SK-N-SH treated with all-trans-retinoic acid at 6 μM for 48 hours (cell line): ENCODE measurements at regions not wholly inside any gene's neighbourhood (a gene's known extent, or its start where the extent isn't known, plus 50 kb on each side); places are given as distances from the start of the nearest gene placed in this dataset.

Experiments
- ATAC-seq: fragments of 200-7000 bp; cut with Tn5 transposase; 3 replicates; pipeline ENCODE4 v1.9.1; 2020; ENCODE audit warnings: mild to moderate bottlenecking, moderate library complexity
- ARNTL ChIP-seq: fragments of 450-650 bp; formaldehyde crosslinking; IDR thresholded peaks from 2 replicates; pipeline ENCODE4 v1.5.0; 2020; ENCODE audit warnings: low read depth, mild to moderate bottlenecking, moderate library complexity, borderline replicate concordance
- BACH2 ChIP-seq: fragments of 250-450 bp; sonication (Bioruptor Pico); IDR thresholded peaks from 2 replicates; pipeline ENCODE4 v1.9.0; 2021; ENCODE audit warnings: mild to moderate bottlenecking, borderline replicate concordance
- ESRRG ChIP-seq: fragments of 250-450 bp; sonication (Bioruptor Pico); IDR thresholded peaks from 2 replicates; pipeline ENCODE4 v1.6.1; 2021; ENCODE audit warnings: mild to moderate bottlenecking
- GLIS3 ChIP-seq: fragments of 250-450 bp; sonication (Bioruptor Pico); IDR thresholded peaks from 2 replicates; pipeline ENCODE4 v1.5.0; 2020; ENCODE audit warnings: mild to moderate bottlenecking, moderate library complexity
- ISL1 ChIP-seq: fragments of 250-450 bp; sonication (Bioruptor Pico); IDR thresholded peaks from 2 replicates; pipeline ENCODE4 v2.1.2; 2022; ENCODE audit warnings: mild to moderate bottlenecking, moderate library complexity
- OSR1 ChIP-seq: fragments of 250-450 bp; sonication (Bioruptor Pico); IDR thresholded peaks from 2 replicates; pipeline ENCODE4 v1.8.0; 2022; ENCODE audit warnings: moderate library complexity, mild to moderate bottlenecking, inconsistent platforms
- PATZ1 ChIP-seq: fragments of 250-450 bp; sonication (Bioruptor Pico); IDR thresholded peaks from 2 replicates; pipeline ENCODE4 v1.8.0; 2020; ENCODE audit warnings: mild to moderate bottlenecking, moderate library complexity, borderline replicate concordance
- POU6F1 ChIP-seq: fragments of 250-450 bp; sonication (Bioruptor Pico); IDR thresholded peaks from 2 replicates; pipeline ENCODE4 v1.8.0; 2021; ENCODE audit warnings: low read depth, mild to moderate bottlenecking, moderate library complexity, borderline replicate concordance
- RARB ChIP-seq: fragments of 250-450 bp; sonication (Bioruptor Pico); IDR thresholded peaks from 2 replicates; pipeline ENCODE4 v1.8.0; 2021; ENCODE audit warnings: mild to moderate bottlenecking, moderate library complexity
- SNAI2 ChIP-seq: fragments of 250-450 bp; sonication (Bioruptor Pico); IDR thresholded peaks from 2 replicates; pipeline ENCODE4 v1.5.0; 2020; ENCODE audit warnings: mild to moderate bottlenecking, moderate library complexity
- TCF4 ChIP-seq: fragments of 250-450 bp; sonication (Bioruptor Pico); IDR thresholded peaks from 2 replicates; pipeline ENCODE4 v1.8.0; 2021; ENCODE audit warnings: mild to moderate bottlenecking, moderate library complexity, borderline replicate concordance
- TSHZ2 ChIP-seq: fragments of 250-450 bp; sonication (Bioruptor Pico); IDR thresholded peaks from 2 replicates; pipeline ENCODE4 v1.5.0; 2020; ENCODE audit warnings: mild to moderate bottlenecking, moderate library complexity
- ZFP3 ChIP-seq: fragments of 250-450 bp; sonication (Bioruptor Pico); IDR thresholded peaks from 2 replicates; pipeline ENCODE4 v1.5.0; 2020; ENCODE audit warnings: mild to moderate bottlenecking, moderate library complexity
- ZNF565 ChIP-seq: fragments of 450-650 bp; formaldehyde crosslinking; conservative IDR thresholded peaks from 2 replicates; pipeline ENCODE4 v1.5.0; 2020; ENCODE audit warnings: low read depth, mild to moderate bottlenecking, moderate library complexity
- ZNF70 ChIP-seq: fragments of 450-650 bp; formaldehyde crosslinking; IDR thresholded peaks from 2 replicates; pipeline ENCODE4 v1.5.0; 2020; ENCODE audit warnings: mild to moderate bottlenecking, moderate library complexity

GRCh38 chr16:79339863-79340262, 260.7 kb downstream of the MAF start:
- TF ChIP-seq ISL1, result peak; percentile 29; the same call in 1 of the 2 replicates
- TF ChIP-seq OSR1 (CRISPR knock-in tag), result no peak
- peak; percentile 82; the same call in 1 of the 2 replicates for TF ChIP-seq TSHZ2 (CRISPR knock-in tag)
- peak; percentile 86 for TF ChIP-seq ZNF70
- peak; percentile 79; the same call in 1 of the 2 replicates for TF ChIP-seq TCF4 (CRISPR knock-in tag)
- ATAC-seq, result no peak

GRCh38 chr16:79337906-79338305, 262.6 kb downstream of the MAF start:
- no peak for ATAC-seq

GRCh38 chr16:79336437-79337229, 263.9 kb downstream of the MAF start:
- no peak for ATAC-seq
- TF ChIP-seq TCF4 (CRISPR knock-in tag) (no peak), ISL1 (no peak), BACH2 (CRISPR knock-in tag) (no peak), ZNF70 (no peak), OSR1 (CRISPR knock-in tag) (no peak), ZFP3 (no peak), ESRRG (CRISPR knock-in tag) (no peak), ARNTL (CRISPR knock-in tag) (no peak), PATZ1 (CRISPR knock-in tag) (no peak), TSHZ2 (CRISPR knock-in tag) (no peak), POU6F1 (CRISPR knock-in tag) (no peak), GLIS3 (CRISPR knock-in tag) (no peak)

More at GRCh38 chr16:79337906-79338305, 262.6 kb downstream of the MAF start:
- no peak for TF ChIP-seq RARB
- no peak for TF ChIP-seq ARNTL (CRISPR knock-in tag)
- TF ChIP-seq OSR1 (CRISPR knock-in tag), result no peak
- TF ChIP-seq SNAI2 (CRISPR knock-in tag), result no peak
- TF ChIP-seq ISL1, result no peak
- no peak for TF ChIP-seq TSHZ2 (CRISPR knock-in tag)
- TF ChIP-seq PATZ1 (CRISPR knock-in tag), result no peak
- TF ChIP-seq BACH2 (CRISPR knock-in tag), result no peak
- TF ChIP-seq ZNF565, result no peak
